K562 (cell line): ENCODE measurements at regions not wholly inside any gene's neighbourhood (a gene's known extent, or its start where the extent isn't known, plus 50 kb on each side); places are given as distances from the start of the nearest gene placed in this dataset.

ENCODE experiments used
- CEBPB ChIP-seq: fragments of 450-650 bp; IDR thresholded peaks from 2 replicates; pipeline ENCODE4 v1.6.1; 2016; ENCODE audit warnings: missing genetic modification characterization, missing compliant biosample characterization
- EZH2 ChIP-seq: IDR thresholded peaks from 2 replicates; pipeline ENCODE4 v1.6.1; 2012; ENCODE audit warnings: low read depth, mild to moderate bottlenecking, inconsistent platforms, low read length, borderline replicate concordance
- TF ChIP-seq, protein P1 (sequence below): fragments of 450-650 bp; formaldehyde crosslinking; IDR thresholded peaks from 2 replicates; pipeline ENCODE4 v1.4.0; 2022; ENCODE audit warnings: mild to moderate bottlenecking, moderate library complexity

DNA sequence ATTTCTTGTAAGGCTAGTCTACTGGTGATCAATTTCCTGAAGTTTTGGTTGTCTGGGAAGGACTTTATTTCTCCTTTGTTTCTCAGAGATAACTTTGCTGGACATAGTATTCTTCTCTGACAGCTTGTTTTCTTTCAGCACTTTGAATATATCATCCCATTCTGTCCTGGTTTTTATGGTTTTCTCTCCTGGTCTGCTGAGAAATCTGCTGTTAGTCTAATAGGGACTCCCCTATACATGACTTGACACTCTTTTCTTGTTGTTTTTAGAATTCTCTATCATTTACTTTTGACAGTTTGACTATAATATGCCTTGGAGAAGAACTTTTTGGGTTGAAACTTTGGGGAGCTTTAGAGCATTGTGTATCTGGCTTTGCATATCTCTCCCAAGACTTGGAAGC is 112.5 kb downstream of the PRL start:
- no peak for TF ChIP-seq CEBPB (tag)
- TF ChIP-seq, protein P1, sequence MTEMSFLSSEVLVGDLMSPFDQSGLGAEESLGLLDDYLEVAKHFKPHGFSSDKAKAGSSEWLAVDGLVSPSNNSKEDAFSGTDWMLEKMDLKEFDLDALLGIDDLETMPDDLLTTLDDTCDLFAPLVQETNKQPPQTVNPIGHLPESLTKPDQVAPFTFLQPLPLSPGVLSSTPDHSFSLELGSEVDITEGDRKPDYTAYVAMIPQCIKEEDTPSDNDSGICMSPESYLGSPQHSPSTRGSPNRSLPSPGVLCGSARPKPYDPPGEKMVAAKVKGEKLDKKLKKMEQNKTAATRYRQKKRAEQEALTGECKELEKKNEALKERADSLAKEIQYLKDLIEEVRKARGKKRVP: no peak
- no peak for TF ChIP-seq EZH2
